Lung (tissue), 11 donors: ENCODE measurements at regions not wholly inside any gene's neighbourhood (a gene's known extent, or its start where the extent isn't known, plus 50 kb on each side); places are given as distances from the start of the nearest gene placed in this dataset.

ENCODE experiments used
- ATAC-seq: fragments of 200-7000 bp; cut with Tn5 transposase; one replicate; pipeline ENCODE4 v1.9.1; 2020; ENCODE audit warnings: moderate number of reproducible peaks; ENCODE audit not compliant: insufficient read depth, low FRiP score
- DNase-seq, 3 donors: peaks; one replicate each; pipeline ENCODE4 v3.0.0-alpha.2; 2013 to 2017
- H3K27ac ChIP-seq, 2 donors: one replicate each; pipeline ENCODE4 v1.5.1; 2013; ENCODE audit warnings: mild to moderate bottlenecking in 2 of 2, moderate library complexity in 2 of 2, control low read depth in 1 of 2, inconsistent platforms in 1 of 2, low read depth in 1 of 2, low read length in 1 of 2
- H3K27me3 ChIP-seq, 3 donors: one replicate each; pipeline ENCODE4 v1.5.1; 2013; ENCODE audit warnings: low read length in 2 of 3; ENCODE audit not compliant: control insufficient read depth in 3 of 3, insufficient read depth in 3 of 3
- H3K36me3 ChIP-seq, 4 donors: one replicate each; pipeline ENCODE4 v1.5.1; 2013; ENCODE audit warnings: low read length in 4 of 4, mild to moderate bottlenecking in 1 of 4, moderate library complexity in 1 of 4; ENCODE audit not compliant: control insufficient read depth in 4 of 4, insufficient read depth in 4 of 4
- H3K4me1 ChIP-seq, 5 donors: one replicate each; pipeline ENCODE4 v1.5.1; 2013; ENCODE audit warnings: low read length in 5 of 5, mild to moderate bottlenecking in 2 of 5, moderate library complexity in 1 of 5; ENCODE audit not compliant: control insufficient read depth in 5 of 5, insufficient read depth in 5 of 5
- H3K4me3 ChIP-seq: one replicate; pipeline ENCODE4 v1.5.1; 2013; ENCODE audit warnings: mild to moderate bottlenecking, control low read depth, moderate library complexity
- H3K9ac ChIP-seq, 2 donors: one replicate each; pipeline ENCODE4 v1.5.1; 2013; ENCODE audit warnings: low read length in 2 of 2, control low read depth in 1 of 2; ENCODE audit not compliant: insufficient read depth in 1 of 2
- H3K9me3 ChIP-seq, 4 donors: one replicate each; pipeline ENCODE4 v1.5.1; 2013; ENCODE audit warnings: low read length in 3 of 4, mild to moderate bottlenecking in 1 of 4, moderate library complexity in 1 of 4; ENCODE audit not compliant: control insufficient read depth in 4 of 4, insufficient read depth in 3 of 4
- CTCF ChIP-seq: IDR thresholded peaks from 2 replicates; pipeline ENCODE4 v1.5.1; 2012; ENCODE audit warnings: mild to moderate bottlenecking; ENCODE audit errors: control extremely low read depth, extremely low read depth
- WGBS, 2 donors: extraction: QIAGEN DNeasy Blood & Tissue Kit; methylation state at CpG; one replicate each; pipeline ENCODE4 v1.1.7; 2013; 5-methylcytosine and 5-hydroxymethylcytosine counted together
- donor health status: control.
- donor health status: control.
- donor health status: Bipolar disorder and iron deficiency.
- donor health status: healthy.
- donor health status: DM: yes; HTN: yes; CAD: no.

- H3K4me1 ChIP-seq = peaks cover 0 to 5% (median 0%) of the 10 kb centered on the region in 5 donors
These were observed 73.2 kb upstream of the SLC14A2 start for GRCh38 chr18:45542043-45542442.

GRCh38 chr18:45547910-45548309 is 67.4 kb upstream of the SLC14A2 start:
- H3K27ac ChIP-seq = no peak overlapping the region
- WGBS, 2 donors = 77 to 93% methylated on average over 4 of the region's 4 CpGs
- no peak for ATAC-seq

More at GRCh38 chr18:45542043-45542442, 73.2 kb upstream of the SLC14A2 start:
- no peak for ATAC-seq
- H3K9ac ChIP-seq = no peak overlapping the region
- H3K27me3 ChIP-seq = no peaks in the 10 kb centered on the region
- H3K4me3 ChIP-seq = no peak overlapping the region
- DNase-seq = no peak
- H3K9me3 ChIP-seq = peaks cover 0 to 7% (median 0%) of the 10 kb centered on the region in 4 donors
- no peaks in the 10 kb centered on the region for H3K36me3 ChIP-seq
- WGBS, 2 donors = 91 to 94% methylated on average over 5 of the region's 5 CpGs
- no peak for TF ChIP-seq CTCF
- no peak overlapping the region for H3K27ac ChIP-seq

GRCh38 chr18:45548614-45549013 is 66.7 kb upstream of the SLC14A2 start:
- ATAC-seq = no peak
- Histone ChIP-seq H3K4me1 (peaks cover 0 to 5% (median 0%) of the 10 kb centered on the region in 5 donors), H3K9ac (no peak overlapping the region), H3K4me3 (no peak overlapping the region), H3K27me3 (no peaks in the 10 kb centered on the region), H3K36me3 (no peaks in the 10 kb centered on the region), H3K27ac (no peak overlapping the region), H3K9me3 (no peaks in the 10 kb centered on the region)
- no peak for DNase-seq
- WGBS, 2 donors = 92 to 96% methylated on average over 1 of the region's 1 CpG
- TF ChIP-seq CTCF = no peak

More at GRCh38 chr18:45547910-45548309, 67.4 kb upstream of the SLC14A2 start:
- Histone ChIP-seq H3K4me1 (no peaks in the 10 kb centered on the region), H3K9me3 (no peaks in the 10 kb centered on the region), H3K9ac (no peak overlapping the region), H3K27me3 (no peaks in the 10 kb centered on the region), H3K4me3 (no peak overlapping the region), H3K36me3 (no peaks in the 10 kb centered on the region)
- no peak for TF ChIP-seq CTCF
- DNase-seq = no peak

GRCh38 chr18:45549290-45549689 is 66.0 kb upstream of the SLC14A2 start:
- no peak for ATAC-seq
- no peak for TF ChIP-seq CTCF
- no peak overlapping the region for H3K9ac ChIP-seq
- H3K4me1 ChIP-seq = peaks cover 0 to 12% (median 3%) of the 10 kb centered on the region in 5 donors
- 70 to 85% methylated on average over 7 of the region's 7 CpGs for WGBS, 2 donors
- DNase-seq = no peak
- H3K27ac ChIP-seq = no peak overlapping the region
- H3K27me3 ChIP-seq = no peaks in the 10 kb centered on the region
- H3K4me3 ChIP-seq = no peak overlapping the region
- no peaks in the 10 kb centered on the region for H3K9me3 ChIP-seq
- no peaks in the 10 kb centered on the region for H3K36me3 ChIP-seq
